ENCODE measurements at regions not wholly inside any gene's neighbourhood (a gene's known extent, or its start where the extent isn't known, plus 50 kb on each side); places are given as distances from the start of the nearest gene placed in this dataset.

DNA sequence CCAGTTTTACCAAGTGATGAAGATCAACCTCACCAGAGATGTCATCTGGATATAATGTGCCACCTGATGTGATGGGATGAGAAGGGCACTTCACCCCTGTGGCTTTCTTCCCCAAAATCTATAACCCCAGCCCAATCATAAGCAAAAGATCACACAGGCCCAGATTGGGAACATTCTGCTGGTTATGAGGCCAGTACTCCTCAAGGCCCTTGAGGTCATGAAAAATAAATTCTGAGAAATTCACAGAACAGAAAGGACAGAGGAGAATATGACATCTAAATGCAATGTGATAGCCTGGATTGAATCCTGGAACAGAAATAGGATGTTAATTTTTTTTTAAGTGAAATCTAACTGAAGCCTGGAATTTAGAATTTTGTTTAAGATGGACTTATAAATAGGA is 243.5 kb downstream of the CBLN4 start:
- Histone ChIP-seq H3K27me3 (ENCODE audit: control insufficient read depth in 3 of 3, insufficient read depth in 3 of 3, low read length in 3 of 3) (no peaks in the 10 kb centered on the region), H3K4me1 (ENCODE audit: control insufficient read depth in 3 of 3, insufficient read depth in 3 of 3, low read length in 3 of 3) (peaks cover 0 to 6% (median 0%) of the 10 kb centered on the region in 3 donors)

DNA sequence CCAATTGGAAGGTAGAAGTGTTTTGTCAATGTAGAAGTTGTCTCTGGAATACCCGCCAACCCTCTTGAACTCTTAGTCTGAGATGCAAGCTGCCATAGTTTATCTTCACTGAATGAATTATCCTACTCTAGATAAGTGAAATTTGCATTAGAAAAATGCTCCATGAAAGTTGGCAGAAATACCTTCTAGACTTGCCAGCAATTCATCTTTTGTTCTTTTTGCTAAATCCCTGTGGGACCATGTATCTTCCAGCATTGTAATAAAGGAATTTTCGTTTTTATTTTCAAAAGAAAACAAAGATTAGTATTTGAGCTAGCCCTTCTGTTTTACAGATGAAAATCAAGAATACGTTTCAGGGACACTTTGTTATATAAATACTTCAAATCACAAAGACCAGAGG is 244.2 kb downstream of the CBLN4 start:
- Histone ChIP-seq H3K27me3 (ENCODE audit: control insufficient read depth in 3 of 3, insufficient read depth in 3 of 3, low read length in 3 of 3) (no peaks in the 10 kb centered on the region), H3K4me3 (ENCODE audit: low read length in 3 of 3) (no peak overlapping the region), H3K27ac (ENCODE audit: low read depth, low read length) (no peak overlapping the region), H3K9me3 (ENCODE audit: control insufficient read depth in 3 of 3, low read length in 3 of 3) (peaks cover 0 to 3% (median 3%) of the 10 kb centered on the region in 3 donors), H3K36me3 (ENCODE audit: control insufficient read depth in 3 of 3, insufficient read depth in 3 of 3, low read length in 3 of 3) (no peaks in the 10 kb centered on the region), H3K9ac (ENCODE audit: low read depth in 1 of 3, low read length in 3 of 3) (no peak overlapping the region), H3K4me1 (ENCODE audit: control insufficient read depth in 3 of 3, insufficient read depth in 3 of 3, low read length in 3 of 3) (peaks cover 0 to 6% (median 0%) of the 10 kb centered on the region in 3 donors)

More for the DNA sequence above, 243.5 kb downstream of the CBLN4 start:
- no peak overlapping the region for H3K9ac ChIP-seq (ENCODE audit: low read depth in 1 of 3, low read length in 3 of 3)
- peaks cover 0 to 3% (median 3%) of the 10 kb centered on the region in 3 donors for H3K9me3 ChIP-seq (ENCODE audit: control insufficient read depth in 3 of 3, low read length in 3 of 3)
- no peaks in the 10 kb centered on the region for H3K36me3 ChIP-seq (ENCODE audit: control insufficient read depth in 3 of 3, insufficient read depth in 3 of 3, low read length in 3 of 3)
- no peak overlapping the region for H3K27ac ChIP-seq (ENCODE audit: low read depth, low read length)
- H3K4me3 ChIP-seq (ENCODE audit: low read length in 3 of 3), result no peak overlapping the region

DNA sequence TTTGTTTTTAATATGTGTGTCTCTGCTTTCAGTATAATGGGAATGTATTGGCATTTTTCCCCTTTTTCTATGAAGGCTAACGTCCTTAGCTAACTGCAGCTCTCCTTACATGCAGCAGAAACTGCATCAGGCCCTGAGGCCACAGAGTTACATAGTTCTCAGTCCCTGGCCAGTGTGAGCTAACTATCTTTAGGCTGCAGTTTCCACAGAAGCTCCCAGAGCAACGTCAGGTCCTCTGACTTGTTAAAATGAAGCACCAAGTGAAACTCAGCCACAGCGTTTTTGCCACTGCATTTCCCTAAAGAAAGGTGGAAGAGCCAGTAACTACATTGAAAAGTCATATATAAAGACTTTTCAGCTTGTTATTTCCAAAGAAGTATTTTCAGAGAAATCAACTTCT is 244.7 kb downstream of the CBLN4 start:
- H3K36me3 ChIP-seq (ENCODE audit: control insufficient read depth in 3 of 3, insufficient read depth in 3 of 3, low read length in 3 of 3), result no peaks in the 10 kb centered on the region
- H3K4me1 ChIP-seq (ENCODE audit: control insufficient read depth in 3 of 3, insufficient read depth in 3 of 3, low read length in 3 of 3), result peaks cover 0 to 6% (median 0%) of the 10 kb centered on the region in 3 donors
- no peaks in the 10 kb centered on the region for H3K27me3 ChIP-seq (ENCODE audit: control insufficient read depth in 3 of 3, insufficient read depth in 3 of 3, low read length in 3 of 3)
- peaks cover 0 to 3% (median 3%) of the 10 kb centered on the region in 3 donors for H3K9me3 ChIP-seq (ENCODE audit: control insufficient read depth in 3 of 3, low read length in 3 of 3)
- H3K9ac ChIP-seq (ENCODE audit: low read depth in 1 of 3, low read length in 3 of 3), result no peak overlapping the region
- H3K27ac ChIP-seq (ENCODE audit: low read depth, low read length), result no peak overlapping the region
- H3K4me3 ChIP-seq (ENCODE audit: low read length in 3 of 3), result no peak overlapping the region

DNA sequence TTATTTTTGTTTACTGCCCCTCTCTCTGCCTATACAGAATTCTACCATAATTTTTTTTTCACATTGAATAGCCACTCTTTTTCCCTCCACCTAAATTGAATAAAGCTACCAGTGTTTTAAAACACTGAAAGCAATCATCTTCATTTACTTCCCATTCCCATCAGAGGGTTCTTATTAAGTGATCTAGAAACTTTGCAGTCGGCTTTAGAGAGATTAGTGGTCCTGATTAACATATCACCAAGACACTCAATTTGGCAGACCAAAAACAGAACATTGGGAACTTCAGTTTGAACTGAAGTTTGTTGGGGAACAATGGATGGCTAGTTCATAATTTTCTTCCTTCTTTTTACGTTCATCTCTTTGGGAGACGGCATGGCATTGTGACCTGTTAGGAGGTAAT is 249.5 kb downstream of the CBLN4 start:
- Histone ChIP-seq H3K27ac (ENCODE audit: low read depth, low read length) (no peak overlapping the region), H3K4me1 (ENCODE audit: control insufficient read depth in 3 of 3, insufficient read depth in 3 of 3, low read length in 3 of 3) (no peaks in the 10 kb centered on the region), H3K36me3 (ENCODE audit: control insufficient read depth in 3 of 3, insufficient read depth in 3 of 3, low read length in 3 of 3) (no peaks in the 10 kb centered on the region), H3K9ac (ENCODE audit: low read depth in 1 of 3, low read length in 3 of 3) (no peak overlapping the region), H3K27me3 (ENCODE audit: control insufficient read depth in 3 of 3, insufficient read depth in 3 of 3, low read length in 3 of 3) (no peaks in the 10 kb centered on the region), H3K4me3 (ENCODE audit: low read length in 3 of 3) (no peak overlapping the region), H3K9me3 (ENCODE audit: control insufficient read depth in 3 of 3, low read length in 3 of 3) (no peaks in the 10 kb centered on the region)

DNA sequence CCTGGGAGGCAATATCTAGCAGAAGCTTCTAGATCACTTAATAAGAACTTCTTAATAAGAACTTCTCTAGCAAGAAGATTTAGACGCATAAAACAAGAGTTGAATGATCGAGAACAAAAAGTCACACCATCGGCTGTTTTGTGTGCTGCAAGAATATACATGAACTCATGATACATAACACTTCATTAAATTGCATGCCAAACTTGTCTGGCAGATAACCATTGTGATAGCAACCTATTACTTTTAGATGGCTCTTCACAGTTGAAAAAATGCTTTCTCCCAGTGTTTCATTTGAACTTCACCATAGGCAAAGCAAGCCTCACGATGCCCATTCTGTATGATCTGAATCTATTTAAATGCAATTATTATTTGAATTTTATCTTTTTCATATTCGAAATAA is 249.9 kb downstream of the CBLN4 start:
- Histone ChIP-seq H3K27ac (ENCODE audit: low read depth, low read length) (no peak overlapping the region), H3K9ac (ENCODE audit: low read depth in 1 of 3, low read length in 3 of 3) (no peak overlapping the region), H3K27me3 (ENCODE audit: control insufficient read depth in 3 of 3, insufficient read depth in 3 of 3, low read length in 3 of 3) (no peaks in the 10 kb centered on the region), H3K4me1 (ENCODE audit: control insufficient read depth in 3 of 3, insufficient read depth in 3 of 3, low read length in 3 of 3) (no peaks in the 10 kb centered on the region), H3K36me3 (ENCODE audit: control insufficient read depth in 3 of 3, insufficient read depth in 3 of 3, low read length in 3 of 3) (no peaks in the 10 kb centered on the region), H3K9me3 (ENCODE audit: control insufficient read depth in 3 of 3, low read length in 3 of 3) (no peaks in the 10 kb centered on the region), H3K4me3 (ENCODE audit: low read length in 3 of 3) (no peak overlapping the region)

DNA sequence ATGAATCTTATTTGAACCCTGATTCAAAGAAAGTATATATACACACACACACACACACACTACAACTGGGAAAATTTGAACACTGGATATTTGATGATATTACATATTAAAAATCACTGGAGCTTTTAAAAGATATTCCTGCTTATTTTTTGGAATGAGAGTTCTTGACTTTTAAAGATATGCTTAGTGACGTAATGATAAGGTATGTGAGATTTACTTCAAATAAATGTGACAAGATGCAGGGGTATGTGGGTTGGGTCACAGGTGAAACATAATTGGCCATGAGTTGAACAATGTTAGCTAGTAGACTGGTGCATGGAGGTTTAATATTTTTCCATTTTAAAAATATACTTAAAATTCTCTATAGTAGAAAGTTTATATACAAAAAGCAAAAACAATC is 258.6 kb downstream of the CBLN4 start:
- no peak overlapping the region for H3K4me3 ChIP-seq (ENCODE audit: low read length in 3 of 3)
- no peaks in the 10 kb centered on the region for H3K4me1 ChIP-seq (ENCODE audit: control insufficient read depth in 3 of 3, insufficient read depth in 3 of 3, low read length in 3 of 3)
- H3K27me3 ChIP-seq (ENCODE audit: control insufficient read depth in 3 of 3, insufficient read depth in 3 of 3, low read length in 3 of 3), result no peaks in the 10 kb centered on the region
- H3K27ac ChIP-seq (ENCODE audit: low read depth, low read length), result no peak overlapping the region
- H3K36me3 ChIP-seq (ENCODE audit: control insufficient read depth in 3 of 3, insufficient read depth in 3 of 3, low read length in 3 of 3), result no peaks in the 10 kb centered on the region
- H3K9me3 ChIP-seq (ENCODE audit: control insufficient read depth in 3 of 3, low read length in 3 of 3), result no peaks in the 10 kb centered on the region
- H3K9ac ChIP-seq (ENCODE audit: low read depth in 1 of 3, low read length in 3 of 3), result no peak overlapping the region

DNA sequence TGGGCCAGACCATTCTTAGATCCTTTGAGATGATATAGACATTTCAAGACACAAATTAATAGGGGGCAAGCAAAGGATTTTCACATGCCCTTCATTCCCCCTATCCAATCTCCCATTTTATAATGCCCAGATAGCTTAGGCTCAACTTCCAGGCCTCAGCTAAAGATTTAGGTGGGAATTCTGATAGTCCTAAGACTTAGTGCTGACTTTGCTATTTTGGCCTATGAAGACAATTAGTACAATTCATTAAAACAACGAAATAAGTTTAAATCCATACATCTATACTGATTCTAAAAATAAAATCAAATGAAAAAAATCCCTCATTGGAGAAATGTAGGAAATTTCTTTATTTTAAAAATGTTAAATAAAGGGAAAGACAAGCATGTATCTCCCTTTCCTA is 259.5 kb downstream of the CBLN4 start:
- Histone ChIP-seq H3K27ac (ENCODE audit: low read depth, low read length) (no peak overlapping the region), H3K4me1 (ENCODE audit: control insufficient read depth in 3 of 3, insufficient read depth in 3 of 3, low read length in 3 of 3) (no peaks in the 10 kb centered on the region), H3K9ac (ENCODE audit: low read depth in 1 of 3, low read length in 3 of 3) (no peak overlapping the region), H3K9me3 (ENCODE audit: control insufficient read depth in 3 of 3, low read length in 3 of 3) (no peaks in the 10 kb centered on the region), H3K4me3 (ENCODE audit: low read length in 3 of 3) (no peak overlapping the region), H3K27me3 (ENCODE audit: control insufficient read depth in 3 of 3, insufficient read depth in 3 of 3, low read length in 3 of 3) (no peaks in the 10 kb centered on the region), H3K36me3 (ENCODE audit: control insufficient read depth in 3 of 3, insufficient read depth in 3 of 3, low read length in 3 of 3) (no peaks in the 10 kb centered on the region)

DNA sequence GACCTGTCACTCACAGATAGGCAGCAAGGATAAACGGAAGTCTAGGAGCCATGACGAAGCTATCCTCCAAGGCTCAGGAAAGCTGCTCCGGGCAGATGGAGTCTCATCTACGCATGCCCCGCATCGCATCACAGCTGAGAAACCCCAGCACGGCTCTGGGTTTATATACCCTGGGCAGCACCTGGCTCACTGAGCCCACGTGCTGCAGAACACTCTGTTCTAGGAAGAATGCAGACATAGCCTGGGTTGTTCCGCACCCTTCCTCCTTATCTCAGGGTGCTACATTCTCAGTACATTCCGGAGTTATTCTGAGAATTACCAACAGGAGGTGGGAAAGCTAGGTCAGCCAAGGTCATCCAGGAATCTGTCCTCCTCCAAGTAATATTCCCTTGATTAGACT is 260.4 kb downstream of the CBLN4 start:
- Histone ChIP-seq H3K27me3 (ENCODE audit: control insufficient read depth in 3 of 3, insufficient read depth in 3 of 3, low read length in 3 of 3) (no peaks in the 10 kb centered on the region), H3K4me1 (ENCODE audit: control insufficient read depth in 3 of 3, insufficient read depth in 3 of 3, low read length in 3 of 3) (no peaks in the 10 kb centered on the region), H3K27ac (ENCODE audit: low read depth, low read length) (no peak overlapping the region), H3K36me3 (ENCODE audit: control insufficient read depth in 3 of 3, insufficient read depth in 3 of 3, low read length in 3 of 3) (no peaks in the 10 kb centered on the region), H3K9me3 (ENCODE audit: control insufficient read depth in 3 of 3, low read length in 3 of 3) (no peaks in the 10 kb centered on the region), H3K9ac (ENCODE audit: low read depth in 1 of 3, low read length in 3 of 3) (no peak overlapping the region), H3K4me3 (ENCODE audit: low read length in 3 of 3) (no peak overlapping the region)

DNA sequence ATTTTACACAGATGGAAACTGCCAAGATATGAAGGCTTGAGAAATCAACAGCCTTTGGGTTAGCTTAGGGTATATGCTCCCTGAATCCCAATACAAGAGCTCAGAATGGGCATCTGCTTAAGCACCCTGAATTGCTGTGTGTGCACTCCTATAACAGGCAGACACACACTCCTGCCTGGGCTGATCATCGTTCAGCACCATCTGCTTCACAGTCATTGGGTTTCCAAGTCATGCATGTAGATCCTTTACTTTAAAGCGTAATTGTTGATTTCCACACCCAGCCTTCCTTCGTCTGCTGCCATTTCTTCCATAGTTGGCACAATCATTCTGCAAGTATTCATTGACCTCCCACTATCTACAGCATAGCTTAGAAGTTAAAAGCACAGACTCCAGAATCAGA is 263.5 kb downstream of the CBLN4 start:
- Histone ChIP-seq H3K4me3 (ENCODE audit: low read length in 3 of 3) (no peak overlapping the region), H3K27me3 (ENCODE audit: control insufficient read depth in 3 of 3, insufficient read depth in 3 of 3, low read length in 3 of 3) (no peaks in the 10 kb centered on the region), H3K9me3 (ENCODE audit: control insufficient read depth in 3 of 3, low read length in 3 of 3) (no peaks in the 10 kb centered on the region), H3K9ac (ENCODE audit: low read depth in 1 of 3, low read length in 3 of 3) (no peak overlapping the region), H3K4me1 (ENCODE audit: control insufficient read depth in 3 of 3, insufficient read depth in 3 of 3, low read length in 3 of 3) (no peaks in the 10 kb centered on the region), H3K27ac (ENCODE audit: low read depth, low read length) (no peak overlapping the region), H3K36me3 (ENCODE audit: control insufficient read depth in 3 of 3, insufficient read depth in 3 of 3, low read length in 3 of 3) (no peaks in the 10 kb centered on the region)

DNA sequence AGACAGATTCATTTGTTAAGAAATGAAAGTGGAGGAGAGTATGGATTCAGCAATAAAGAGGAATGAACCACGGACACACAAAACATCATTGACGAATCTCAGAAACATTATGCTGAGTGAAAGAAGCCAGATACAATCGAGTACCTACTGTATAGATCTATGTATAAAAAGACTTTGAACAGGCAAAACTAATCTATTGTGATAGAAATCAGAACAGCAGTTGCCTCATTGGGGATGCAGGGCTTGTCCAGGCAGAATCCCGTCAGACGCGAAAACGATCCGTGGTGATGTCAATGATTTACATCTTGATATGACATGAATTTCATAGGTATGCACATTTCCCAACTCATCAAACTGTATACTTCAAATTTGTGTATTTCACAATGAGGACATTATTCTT is 265.2 kb downstream of the CBLN4 start:
- Histone ChIP-seq H3K9me3 (ENCODE audit: control insufficient read depth in 3 of 3, low read length in 3 of 3) (no peaks in the 10 kb centered on the region), H3K27ac (ENCODE audit: low read depth, low read length) (no peak overlapping the region), H3K9ac (ENCODE audit: low read depth in 1 of 3, low read length in 3 of 3) (no peak overlapping the region), H3K36me3 (ENCODE audit: control insufficient read depth in 3 of 3, insufficient read depth in 3 of 3, low read length in 3 of 3) (no peaks in the 10 kb centered on the region), H3K4me1 (ENCODE audit: control insufficient read depth in 3 of 3, insufficient read depth in 3 of 3, low read length in 3 of 3) (no peaks in the 10 kb centered on the region), H3K4me3 (ENCODE audit: low read length in 3 of 3) (no peak overlapping the region), H3K27me3 (ENCODE audit: control insufficient read depth in 3 of 3, insufficient read depth in 3 of 3, low read length in 3 of 3) (no peaks in the 10 kb centered on the region)

DNA sequence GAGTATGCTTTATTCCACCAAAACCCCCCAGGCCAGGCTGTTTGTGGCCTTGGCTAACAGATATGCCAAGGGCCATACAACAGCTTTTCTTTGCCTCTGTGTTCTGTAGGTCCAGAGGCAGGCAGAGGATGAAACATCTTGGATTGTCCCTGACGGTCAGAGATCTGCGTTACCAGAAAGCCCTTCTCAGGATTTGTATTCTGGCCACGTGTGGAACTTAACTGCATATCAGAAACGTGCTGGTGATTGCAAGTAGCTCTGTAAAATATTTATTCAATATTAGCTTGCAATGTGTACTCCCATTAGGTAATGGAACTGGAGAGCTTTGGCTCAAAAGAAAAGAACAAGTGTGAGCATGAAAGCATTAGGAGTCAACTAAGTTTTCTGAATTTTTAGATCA is 275.0 kb downstream of the CBLN4 start:
- H3K36me3 ChIP-seq (ENCODE audit: control insufficient read depth in 3 of 3, insufficient read depth in 3 of 3, low read length in 3 of 3), result no peaks in the 10 kb centered on the region
- H3K27me3 ChIP-seq (ENCODE audit: control insufficient read depth in 3 of 3, insufficient read depth in 3 of 3, low read length in 3 of 3), result no peaks in the 10 kb centered on the region
- no peaks in the 10 kb centered on the region for H3K4me1 ChIP-seq (ENCODE audit: control insufficient read depth in 3 of 3, insufficient read depth in 3 of 3, low read length in 3 of 3)
- no peak overlapping the region for H3K4me3 ChIP-seq (ENCODE audit: low read length in 3 of 3)
- no peaks in the 10 kb centered on the region for H3K9me3 ChIP-seq (ENCODE audit: control insufficient read depth in 3 of 3, low read length in 3 of 3)
- no peak overlapping the region for H3K9ac ChIP-seq (ENCODE audit: low read depth in 1 of 3, low read length in 3 of 3)
- no peak overlapping the region for H3K27ac ChIP-seq (ENCODE audit: low read depth, low read length)
